HG03378 (cell line): ENCODE measurements at regions not wholly inside any gene's neighbourhood (a gene's known extent, or its start where the extent isn't known, plus 50 kb on each side); places are given as distances from the start of the nearest gene placed in this dataset.

Source experiments
- ATAC-seq: cut with Tn5 transposase; IDR thresholded peaks from one replicate; pipeline ENCODE4 v1.9.1; 2021; ENCODE audit warnings: mild to moderate bottlenecking, moderate library complexity; ENCODE audit not compliant: unreplicated experiment

DNA sequence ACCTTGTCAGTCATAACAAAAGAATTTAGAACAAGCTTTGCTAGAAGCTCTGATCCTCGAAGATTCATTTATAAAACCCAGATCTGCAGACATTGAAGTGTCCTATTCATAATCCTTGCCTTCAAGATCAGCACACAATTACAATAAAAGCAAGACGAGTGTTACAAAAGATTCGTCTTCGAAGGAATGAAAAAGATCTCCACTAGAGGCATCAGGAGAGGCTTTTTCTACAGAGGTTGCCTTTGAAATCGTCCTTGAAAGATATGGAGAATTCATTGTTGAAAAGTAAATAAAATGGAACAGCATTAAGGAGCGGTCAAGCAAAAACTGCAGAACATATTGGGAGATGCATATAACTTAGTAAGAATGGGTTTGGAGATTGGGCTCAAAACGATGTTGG is 146.4 kb downstream of the BMP4 start:
- ATAC-seq = no peak

DNA sequence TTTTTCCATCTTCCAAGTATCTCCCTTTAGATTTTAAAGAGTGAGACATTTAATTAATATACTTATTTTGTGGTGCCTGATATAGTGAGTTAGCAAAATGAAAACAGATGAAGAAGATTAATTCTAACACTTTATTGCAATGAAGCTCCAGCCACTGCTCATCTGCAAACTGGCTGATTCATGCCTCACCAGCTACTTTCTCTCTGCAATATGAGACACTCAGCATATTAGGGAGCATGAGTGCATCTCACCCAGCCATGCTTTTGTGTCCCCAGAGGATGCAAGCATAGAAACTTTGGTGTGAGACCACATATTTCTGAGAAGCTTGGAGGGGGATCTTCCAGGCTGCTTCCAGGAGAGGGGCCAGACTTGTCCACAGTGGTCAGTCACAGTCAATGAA is 148.6 kb downstream of the BMP4 start:
- ATAC-seq = no peak

DNA sequence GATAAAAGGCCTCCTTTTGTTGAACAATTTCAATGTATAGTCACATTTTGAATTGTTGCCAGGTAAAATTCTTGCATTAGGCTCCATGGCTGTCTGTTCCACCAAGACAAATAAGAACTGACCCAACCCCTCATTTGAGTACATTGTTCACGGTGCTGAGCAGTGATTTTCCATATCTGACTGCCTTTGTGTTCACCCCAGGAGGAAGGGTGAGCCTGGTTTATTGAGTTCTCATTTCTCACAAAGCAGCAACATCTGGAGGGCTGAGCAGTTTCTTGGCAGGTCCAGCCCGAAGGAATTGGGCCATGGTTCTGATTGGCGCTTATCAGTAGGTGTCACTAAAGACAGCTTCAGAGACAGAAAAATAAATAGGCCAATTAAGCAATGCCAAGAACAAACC is 149.1 kb downstream of the BMP4 start:
- ATAC-seq = no peak

DNA sequence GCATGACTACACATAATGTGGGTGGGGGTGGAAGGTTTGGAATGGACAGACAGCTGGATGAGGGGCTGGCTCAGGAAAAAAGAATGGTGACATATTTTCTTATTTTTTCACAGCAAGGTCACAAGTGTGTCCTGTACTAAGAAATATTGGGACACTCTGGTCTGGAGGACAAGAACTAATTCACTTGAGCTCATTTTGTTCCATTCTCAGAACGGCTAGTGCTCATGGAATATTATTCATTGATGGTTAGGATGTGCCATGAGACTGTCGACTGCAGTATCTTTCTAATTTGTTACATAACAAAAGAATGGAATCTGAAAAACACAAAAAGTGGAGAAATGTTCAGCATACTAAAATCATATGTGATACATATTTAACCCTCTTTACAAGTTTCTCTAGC is 149.5 kb downstream of the BMP4 start:
- no peak for ATAC-seq

DNA sequence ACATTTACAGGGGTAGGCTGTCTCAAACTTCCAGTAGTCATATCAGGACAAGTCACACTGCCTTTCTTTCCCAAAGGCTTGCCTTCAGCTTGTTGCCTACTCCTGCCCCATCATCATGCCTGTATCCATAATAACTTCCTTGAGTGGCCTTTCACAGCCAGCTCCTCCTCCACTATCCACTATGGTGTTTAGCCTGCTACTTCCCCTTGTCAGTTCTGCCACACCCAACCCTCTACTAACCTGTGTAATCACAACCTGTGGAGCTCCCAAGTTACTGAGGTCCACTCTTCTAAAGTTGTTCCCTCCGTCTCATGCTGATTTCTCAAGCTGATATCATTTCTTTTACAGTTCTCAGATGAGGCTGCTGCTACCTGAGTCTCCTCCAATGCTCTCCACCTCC is 159.9 kb downstream of the BMP4 start:
- ATAC-seq = no peak

DNA sequence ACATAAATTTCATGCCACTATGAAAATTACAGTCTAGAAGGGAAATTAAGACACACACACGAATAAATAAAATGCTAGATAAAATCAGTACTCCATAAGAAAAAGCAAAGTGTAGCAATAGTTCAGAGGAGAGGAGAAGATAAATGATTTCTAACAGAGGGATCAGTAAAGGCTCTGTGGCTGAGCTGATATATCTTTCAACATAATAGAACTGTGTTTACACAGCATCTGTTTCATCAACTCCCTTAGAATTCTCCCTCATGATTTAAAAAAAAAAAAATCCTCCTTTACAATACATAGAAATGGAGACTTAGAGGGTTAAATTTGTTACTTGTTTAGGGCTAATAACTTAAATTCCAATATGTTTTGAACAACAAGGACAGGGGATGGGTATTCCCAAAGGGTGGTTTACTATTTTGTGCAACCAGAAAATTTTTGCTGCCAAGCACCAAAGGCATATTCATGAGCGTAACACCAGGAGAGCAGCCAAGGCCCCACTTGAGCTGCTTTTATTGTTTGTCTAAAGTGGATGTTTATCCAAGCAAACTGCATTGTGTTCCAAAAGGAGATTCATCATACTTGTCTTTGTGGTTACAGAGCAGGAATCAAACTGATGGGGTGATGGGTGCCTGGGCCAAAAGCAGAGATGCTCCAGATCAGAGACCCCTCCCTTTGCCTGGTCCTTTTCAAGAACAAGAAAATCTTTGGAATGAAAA is 162.7 kb downstream of the BMP4 start:
- ATAC-seq = no peak

DNA sequence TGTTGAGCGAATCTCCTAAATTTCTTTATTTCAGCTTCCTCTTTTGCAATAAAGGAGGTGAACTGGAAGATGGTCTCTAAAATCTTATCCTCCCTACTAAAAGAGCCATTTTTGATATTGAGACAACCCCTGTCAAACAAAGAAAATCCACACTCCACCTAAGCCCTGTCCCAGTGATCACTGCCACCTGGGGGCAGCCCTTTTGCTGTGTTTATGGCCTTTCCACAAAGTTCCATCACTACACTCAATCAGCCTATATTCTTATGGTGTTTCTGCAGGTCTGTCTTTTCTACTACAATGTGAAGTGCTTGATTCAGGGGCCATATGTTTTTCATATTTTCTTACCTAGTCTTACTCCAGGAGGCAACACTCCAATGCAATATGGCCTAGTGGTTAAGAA is 163.7 kb downstream of the BMP4 start:
- no peak for ATAC-seq

DNA sequence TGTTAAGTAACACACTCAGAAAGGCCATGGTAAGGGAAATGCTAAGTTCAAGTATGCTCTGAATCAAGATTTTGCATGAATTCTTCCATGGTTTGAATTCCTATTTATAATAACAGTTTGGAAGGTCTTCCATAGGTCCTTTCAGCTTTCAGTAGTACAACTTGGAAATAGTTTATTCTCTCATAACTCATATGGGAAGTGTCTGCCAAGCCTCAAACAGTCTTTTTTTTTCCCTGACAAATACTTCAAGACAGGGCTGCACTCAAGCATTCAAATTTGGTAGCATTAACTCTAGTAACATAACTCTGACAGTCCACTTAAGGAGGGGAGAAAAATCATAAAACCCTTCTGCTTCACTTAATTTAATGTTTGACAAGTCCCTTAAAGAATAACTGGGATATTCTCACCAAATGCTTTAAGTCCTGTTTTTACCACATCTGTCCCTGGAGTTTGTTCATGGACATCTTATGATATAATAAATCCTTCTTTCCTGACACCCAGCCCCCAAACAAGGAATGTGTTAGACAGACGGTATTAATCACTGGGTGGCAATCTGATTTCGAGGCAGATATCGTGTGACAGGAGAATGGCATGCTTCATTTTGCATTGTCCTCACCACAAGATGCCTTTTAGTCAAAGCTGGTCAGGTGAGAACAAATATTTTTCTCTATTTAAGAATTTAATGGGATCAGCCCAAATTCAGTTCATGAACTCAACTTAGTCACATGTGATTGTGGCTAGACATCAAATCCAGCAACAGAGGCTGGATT is 165.7 kb downstream of the BMP4 start:
- no peak for ATAC-seq

DNA sequence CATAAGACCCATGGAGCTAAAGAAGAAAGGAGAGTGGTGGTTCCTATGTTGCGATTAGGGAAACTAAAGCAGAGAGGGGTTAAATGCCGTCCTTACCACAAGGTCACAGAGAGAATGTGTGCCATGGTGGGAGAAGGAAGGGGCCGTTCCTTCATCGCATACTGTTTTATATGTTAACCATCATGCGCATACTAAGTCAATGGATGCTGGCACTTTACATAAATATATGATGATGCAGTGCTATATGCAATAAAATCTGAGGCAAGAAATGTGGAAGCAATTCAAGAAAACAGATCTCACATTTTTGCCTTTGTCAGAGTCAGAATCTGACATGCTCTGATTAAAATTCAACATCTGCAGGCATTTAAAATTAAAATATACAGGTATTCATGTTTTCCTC is 168.1 kb downstream of the BMP4 start:
- no peak for ATAC-seq

DNA sequence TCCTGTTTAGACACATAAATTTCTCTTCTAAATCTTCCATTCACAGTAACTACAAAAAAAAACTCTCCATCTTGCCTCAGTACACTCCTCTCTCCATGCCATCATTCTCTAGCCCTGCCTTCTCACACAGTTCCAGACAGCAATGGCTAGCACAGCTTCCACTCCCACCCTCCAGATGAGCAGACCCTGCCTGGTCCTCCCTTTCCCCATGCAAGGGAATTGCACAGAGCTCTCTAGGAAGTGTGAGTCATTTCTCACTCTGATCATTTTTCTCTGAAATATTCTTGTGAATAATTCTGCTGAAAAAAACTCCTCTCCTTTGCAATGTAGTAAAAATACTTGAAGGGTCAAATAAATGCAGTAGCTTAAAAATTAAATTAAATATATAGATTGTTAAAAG is 170.6 kb downstream of the BMP4 start:
- no peak for ATAC-seq

DNA sequence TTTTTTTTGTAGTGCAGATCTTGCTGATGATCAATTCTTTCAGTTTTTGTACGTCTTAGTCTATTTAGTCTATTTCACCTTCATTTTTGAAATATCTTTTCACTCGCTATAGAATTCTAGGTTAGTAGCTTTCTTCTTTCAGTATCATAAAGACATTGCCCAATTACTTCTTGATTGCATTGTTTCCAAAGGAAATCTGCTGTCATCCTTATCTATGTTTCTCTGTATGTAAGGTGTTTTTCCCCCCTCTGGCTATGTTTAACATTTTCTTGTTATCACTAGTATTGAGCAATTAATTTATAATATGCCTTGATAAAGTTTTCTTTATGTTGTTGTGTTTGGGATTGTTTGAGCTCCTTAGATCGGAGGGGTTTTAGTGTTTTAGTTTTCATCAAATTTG is 171.9 kb downstream of the BMP4 start:
- ATAC-seq = no peak

DNA sequence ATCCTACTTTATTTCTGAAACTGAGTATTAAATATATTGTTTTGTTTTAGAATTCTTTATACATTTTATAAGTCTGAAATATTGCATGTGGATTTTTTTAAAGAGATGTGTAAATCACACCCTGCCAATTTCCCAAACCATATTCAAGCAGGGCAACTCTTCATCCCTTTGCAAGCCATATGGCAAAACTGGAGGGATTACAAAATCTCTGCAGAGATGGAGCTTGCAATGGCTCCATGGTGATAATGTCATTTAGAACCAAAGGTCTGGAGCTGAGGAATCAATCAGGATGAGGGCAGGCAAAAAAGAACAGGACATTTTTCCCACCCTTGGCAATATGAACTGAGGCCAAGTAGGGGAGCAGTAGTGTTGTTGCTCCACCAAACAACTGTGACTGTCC is 173.4 kb downstream of the BMP4 start:
- no peak for ATAC-seq

DNA sequence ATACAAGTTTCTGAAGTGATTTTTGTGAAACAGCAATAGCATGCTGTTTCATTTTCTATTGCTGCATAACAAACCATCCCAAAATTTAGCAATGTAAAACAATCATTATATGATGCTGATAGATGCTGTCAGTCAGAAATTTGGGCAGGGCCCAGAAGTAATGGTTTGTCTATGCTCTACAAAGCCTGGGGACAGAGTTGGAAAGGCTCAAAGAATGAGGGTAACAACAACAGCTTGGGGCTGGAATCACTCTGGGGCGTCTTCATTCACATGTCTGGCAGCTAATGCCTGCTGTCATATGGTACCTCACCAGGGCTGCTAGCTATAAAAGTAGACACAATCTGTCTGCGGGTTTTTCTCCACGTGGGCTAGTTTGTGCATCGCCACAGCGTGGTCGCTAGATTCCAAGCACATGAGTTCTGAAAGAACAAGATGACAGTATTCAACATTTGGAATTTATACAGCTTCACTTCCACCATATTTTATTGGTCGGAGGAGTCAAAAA is 176.5 kb downstream of the BMP4 start:
- ATAC-seq = no peak

DNA sequence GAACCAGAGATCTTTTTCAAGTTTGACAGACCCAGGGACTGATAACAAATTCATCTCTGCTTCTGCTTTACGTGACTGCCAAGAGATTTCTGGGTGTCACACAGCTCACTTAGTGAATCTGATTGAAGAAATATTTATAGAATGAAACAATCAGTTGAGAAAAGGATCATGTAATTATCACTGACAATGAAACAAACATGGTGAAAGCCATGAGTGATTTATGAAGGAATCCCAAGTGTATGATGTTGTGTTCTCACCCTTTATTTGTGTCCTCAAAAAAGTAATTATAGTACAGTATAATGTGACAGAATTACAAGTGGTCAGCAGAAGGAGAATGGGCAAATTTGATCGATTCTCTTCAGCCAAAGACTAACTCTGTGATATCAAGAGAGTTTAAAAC is 177.3 kb downstream of the BMP4 start:
- no peak for ATAC-seq

DNA sequence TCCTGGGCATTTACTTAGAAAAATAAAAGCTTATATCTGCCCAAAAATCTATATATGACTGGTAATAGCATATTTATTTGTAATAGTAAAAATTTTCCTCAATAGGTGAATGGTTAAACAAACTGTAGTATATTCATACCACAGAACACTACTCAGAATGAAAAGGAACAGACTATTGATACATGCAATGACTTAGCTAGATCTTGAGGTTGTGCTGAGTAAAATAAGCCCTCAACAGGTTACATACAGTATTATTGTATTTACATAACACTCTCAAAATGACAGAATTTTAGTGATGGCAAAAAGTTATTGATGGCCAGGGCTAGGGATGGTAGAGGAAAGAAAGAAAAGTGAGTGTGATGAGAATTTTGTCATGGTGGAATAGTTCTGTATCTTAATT is 178.4 kb downstream of the BMP4 start:
- no peak for ATAC-seq

DNA sequence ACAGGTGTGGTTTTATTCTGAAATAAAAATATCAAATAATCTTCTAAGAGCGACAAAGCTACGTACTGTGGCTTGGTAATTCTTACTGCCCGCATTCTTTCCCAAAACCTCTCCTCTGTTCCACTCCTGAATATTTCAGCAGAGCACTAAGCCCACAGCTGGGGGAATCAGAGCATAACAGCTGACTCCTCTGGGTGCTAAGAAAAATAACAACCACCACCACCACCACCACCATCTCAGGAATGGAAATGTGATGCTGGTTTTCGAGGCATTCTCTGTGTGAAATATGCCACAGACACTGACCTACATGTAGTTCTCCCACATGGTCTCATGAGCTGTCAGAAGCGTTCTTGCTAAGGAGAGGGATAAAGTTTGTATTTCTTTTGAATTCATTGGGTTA is 183.7 kb downstream of the BMP4 start:
- ATAC-seq = no peak

DNA sequence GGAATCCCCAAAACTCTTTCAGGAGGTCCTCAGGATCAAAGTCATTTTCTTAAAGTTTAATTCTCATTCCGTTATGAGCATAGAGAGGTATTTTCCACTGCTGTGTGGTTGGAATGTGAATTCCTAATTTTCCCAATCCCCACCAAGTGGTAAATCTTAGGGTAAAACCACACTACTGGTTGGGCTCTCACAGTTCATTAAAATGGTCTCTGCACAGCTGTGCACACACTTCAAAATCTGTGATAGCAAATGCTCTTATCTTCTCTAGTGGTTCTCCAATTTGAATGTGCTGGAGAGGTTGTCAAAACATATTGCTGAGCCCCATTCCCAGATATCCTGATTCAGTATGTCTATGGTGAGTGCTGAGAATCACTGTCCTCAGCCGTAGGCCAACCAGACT is 189.1 kb downstream of the BMP4 start:
- ATAC-seq = no peak

DNA sequence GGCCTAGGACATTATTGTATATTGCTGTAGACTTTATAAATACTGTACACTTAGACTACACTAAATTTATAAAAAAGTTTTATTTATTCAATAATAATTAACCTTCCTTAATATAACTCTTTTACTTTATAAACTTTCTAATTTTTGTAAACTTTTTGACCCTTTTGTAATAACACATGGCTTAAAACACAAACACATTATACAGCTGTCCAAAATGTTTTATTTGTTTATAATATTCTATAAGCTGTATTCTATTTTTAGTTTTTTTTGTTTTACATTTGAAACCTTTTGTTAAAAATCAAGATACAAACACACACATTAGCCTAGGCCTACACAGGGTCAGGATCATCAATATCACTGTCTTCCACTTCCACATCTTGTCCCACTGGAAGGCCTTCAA is 190.0 kb downstream of the BMP4 start:
- no peak for ATAC-seq

DNA sequence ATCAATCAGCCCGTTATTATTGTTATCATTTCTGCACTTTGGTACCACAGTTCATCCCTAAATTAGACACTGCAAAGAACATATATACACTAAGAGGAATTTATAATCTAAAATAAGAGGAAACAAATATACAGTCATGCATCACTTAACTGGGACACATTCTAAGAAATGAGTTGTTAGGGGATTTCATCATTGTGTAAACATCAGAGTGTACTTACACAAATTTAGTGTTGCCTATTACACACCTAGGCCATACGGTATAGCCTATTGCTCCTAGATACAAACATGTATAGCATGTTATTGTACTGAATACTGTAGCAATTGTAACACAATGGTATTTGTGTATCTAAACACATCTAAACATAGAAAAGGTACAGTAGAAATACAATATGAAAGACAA is 190.5 kb downstream of the BMP4 start:
- ATAC-seq = no peak

DNA sequence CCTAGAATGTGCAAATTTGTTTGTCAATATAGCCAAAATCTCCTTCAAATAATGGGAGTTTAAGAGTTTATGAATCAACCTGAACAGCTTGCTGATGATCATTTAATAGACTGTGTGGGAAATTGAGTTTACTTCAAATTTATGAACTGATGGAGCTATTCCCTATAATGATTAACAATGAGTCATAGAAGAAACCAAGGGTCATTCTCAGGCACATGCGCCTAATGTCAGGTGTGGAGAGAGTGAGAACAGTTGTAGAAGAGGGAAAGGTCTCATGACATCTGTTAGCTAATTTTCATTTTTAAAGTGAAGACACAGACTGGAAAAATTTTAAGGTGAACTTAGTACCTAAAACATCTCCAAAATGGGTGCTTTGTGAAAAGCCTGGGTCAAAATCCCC is 191.8 kb downstream of the BMP4 start:
- no peak for ATAC-seq

DNA sequence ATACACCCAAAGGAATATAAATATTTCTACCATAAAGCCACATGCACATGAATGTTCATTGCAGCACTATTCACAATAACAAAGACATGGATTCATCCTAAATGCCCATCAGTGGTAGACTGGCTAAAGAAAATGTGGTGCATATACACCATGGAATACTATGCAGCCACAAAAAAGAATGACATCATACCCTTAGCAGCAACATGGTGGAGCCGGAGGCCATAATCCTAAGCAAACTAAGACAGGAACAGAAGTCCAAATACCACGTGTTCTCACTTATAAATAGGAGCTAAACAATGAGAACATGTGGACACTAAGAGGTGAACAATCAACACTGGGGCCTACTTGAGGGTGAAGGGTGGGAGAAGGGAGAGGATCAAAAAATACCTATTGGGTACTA is 198.5 kb downstream of the BMP4 start:
- ATAC-seq = no peak

DNA sequence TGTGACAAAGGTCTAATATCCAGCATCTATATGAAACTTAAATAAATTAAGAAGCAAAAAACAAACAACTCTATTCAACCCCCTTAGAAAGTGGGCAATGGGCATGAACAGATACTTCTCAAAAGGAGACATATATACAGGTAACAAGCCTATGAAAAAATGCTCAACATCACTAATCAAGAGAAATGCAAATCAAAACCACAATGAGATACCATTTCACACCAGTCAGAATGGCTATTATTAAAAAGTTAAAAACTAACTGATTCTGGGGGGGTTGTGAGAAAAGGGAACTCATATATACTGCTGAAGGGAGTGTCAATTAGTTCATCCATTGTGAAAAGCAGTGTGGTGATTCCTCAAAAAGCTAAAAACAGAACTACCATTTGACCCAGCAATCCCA is 198.9 kb downstream of the BMP4 start:
- ATAC-seq = no peak

DNA sequence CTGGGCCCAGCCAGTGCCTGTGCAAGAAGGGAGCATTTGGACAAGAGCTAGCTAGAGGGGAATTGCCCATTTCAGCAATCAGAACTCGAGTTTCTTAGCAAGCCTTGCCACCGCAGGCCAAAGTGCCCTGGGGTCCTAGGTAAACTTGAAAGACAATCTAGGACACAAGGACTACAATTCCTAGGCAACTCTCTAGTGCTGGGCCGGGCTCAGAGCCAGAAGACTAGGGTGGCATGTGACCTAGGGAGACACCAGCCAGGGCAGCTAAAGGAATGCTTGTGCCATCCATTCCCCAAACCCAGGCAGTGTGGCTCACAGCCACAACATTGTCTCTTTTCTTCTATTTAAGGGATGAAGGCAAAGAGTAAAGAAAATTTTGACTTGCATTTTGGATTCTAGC is 205.0 kb downstream of the BMP4 start:
- no peak for ATAC-seq
